LNCAP (cell line): ENCODE measurements at regions not wholly inside any gene's neighbourhood (a gene's known extent, or its start where the extent isn't known, plus 50 kb on each side); places are given as distances from the start of the nearest gene placed in this dataset.

Source experiments
- CTCF ChIP-seq: fragments of 450-650 bp; IDR thresholded peaks from 2 replicates; pipeline ENCODE4 v1.5.1; 2017; ENCODE audit warnings: mild to moderate bottlenecking

DNA sequence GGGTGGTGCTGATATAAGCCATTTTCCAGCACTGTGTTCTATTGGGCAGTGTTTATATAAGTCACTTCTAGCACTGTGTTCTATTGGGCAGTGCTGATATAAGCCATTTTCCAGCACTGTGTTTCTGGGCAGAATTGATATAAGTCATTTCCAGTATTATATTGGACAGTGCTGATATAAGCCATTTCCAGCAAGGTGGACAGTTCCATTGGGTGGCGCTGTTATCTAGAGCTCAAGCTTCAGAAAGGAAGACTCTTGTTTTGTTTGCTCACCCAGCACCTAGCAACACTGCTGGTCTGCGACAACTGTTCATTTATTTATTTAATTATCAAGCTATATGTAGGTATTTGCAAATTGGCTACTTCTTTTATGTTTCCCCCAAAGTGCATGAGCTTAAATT, 690.3 kb downstream of the AACS start:
- TF ChIP-seq CTCF: no peak

GRCh38 chr12:125766091-125766490, 700.9 kb downstream of the AACS start:
- TF ChIP-seq CTCF: no peak

DNA sequence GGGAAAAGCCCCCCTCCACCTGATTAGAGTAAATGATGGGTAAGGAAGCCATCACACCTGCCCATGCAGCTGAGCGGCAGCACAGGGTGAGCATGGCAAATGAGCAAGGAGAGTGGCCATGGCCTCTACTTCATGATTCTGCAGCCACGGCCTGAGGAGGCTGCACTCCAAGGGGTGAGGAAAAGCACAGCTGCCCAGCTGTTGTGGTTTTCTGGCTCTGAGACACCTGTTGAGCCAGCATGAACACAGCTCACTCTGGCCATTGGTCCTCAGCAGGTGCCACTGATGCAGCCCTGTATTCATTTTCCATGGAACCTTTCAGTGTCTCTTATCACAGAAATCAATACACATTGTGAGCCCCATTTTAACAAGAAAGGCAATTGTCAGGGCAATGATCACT, 707.2 kb downstream of the AACS start:
- no peak for TF ChIP-seq CTCF

DNA sequence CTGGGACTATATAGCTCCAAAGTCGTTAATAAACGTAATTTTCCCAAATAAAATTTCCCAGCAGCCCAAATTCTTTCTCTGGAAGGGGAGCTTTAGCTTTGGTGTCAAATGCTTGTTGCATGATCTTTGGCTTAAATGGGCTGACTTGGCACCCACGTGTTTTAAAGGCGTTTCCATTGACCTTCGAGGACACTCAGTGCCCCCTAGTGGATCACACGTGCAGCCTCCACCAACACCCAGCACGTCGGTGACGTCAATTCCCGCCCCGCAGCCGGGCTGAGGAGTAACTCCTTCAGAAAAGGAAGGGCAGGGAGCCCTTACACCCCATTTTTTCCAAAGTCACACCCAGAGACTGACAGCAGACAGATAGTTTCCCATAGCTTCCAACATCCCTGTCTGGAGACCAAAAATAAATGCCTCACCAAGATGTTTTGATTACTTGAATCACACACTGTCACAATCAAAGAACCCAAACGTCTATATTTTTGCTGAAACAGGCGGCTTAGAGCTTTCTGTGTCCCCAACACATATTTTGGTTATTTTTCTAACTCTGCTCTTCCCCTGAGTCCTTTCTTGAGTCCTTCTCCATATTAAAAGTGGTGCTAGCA, 707.9 kb downstream of the AACS start:
- peak; percentile 68 for TF ChIP-seq CTCF

DNA sequence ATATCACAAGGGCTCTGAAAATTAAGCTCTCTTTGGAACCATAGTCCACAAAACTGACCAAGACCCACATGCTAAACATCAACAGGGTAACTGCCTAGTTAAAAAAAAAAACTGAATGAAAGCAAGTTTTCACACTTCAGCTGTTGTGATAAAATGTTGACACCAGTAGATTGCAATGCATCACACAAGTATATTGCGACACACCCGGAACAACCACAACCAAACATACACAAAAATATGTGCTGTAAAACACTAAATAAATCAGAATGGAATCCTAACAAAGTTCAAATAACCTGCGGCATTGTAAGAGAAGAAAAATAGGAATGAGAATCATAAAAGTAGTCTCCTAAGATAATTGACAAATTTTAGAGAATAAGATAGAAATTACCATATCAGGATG, 710.3 kb downstream of the AACS start:
- TF ChIP-seq CTCF: no peak

DNA sequence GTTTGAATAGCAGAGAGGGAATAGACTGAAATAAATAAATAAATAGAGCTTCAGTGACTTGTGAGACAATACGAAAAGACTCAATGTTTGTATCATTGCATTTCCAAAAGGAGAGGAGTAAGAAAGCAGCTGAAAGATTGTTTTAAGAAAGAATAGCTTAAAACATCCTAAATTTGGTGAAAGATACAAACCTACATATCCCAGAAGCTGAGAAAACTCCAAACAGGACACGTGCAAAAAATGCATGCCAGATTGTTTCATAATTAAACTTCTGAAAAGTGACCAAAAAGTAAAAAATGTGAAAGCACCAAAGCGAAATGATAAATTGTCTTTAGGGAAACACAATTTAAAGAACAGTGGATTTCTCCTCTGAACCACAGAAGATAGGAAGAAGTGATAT, 711.0 kb downstream of the AACS start:
- no peak for TF ChIP-seq CTCF

DNA sequence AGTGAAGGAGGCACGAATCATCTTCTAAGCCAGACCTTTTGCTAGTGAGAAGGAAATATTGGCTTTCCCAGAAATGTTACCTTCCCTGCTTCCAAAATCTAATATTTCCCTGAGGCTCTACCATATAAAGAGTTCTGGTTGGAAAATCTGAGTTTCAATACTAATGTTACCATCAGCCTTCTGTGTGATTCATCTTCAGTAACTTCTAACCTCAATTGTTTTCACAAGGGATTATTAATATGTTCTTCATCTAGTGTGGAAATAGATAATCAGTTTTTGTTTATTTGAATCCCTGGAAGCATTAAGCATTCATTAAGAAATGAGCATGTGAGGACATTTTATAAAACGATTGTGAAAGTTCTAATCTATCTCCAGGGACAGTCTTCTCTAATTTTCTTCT, 720.9 kb downstream of the AACS start:
- no peak for TF ChIP-seq CTCF

DNA sequence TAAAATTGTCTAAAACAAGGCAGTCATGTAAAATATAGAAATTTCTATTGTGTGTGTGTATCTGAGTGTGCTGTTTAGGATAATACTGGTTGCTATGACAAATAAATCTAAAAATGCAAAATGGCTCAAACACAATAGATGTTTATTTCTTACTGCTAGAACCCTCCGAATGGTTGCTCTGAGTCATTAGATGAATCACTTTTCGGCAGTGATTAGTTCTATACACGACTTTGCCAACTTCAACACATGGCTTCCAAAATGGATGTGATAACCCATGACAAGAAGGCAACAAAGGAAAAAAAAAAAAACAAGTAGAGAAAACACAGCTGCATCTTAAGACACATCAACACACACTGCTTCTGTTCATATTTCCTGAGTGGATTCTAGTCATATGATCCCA, 729.2 kb downstream of the AACS start:
- no peak for TF ChIP-seq CTCF
